ENCODE measurements at regions not wholly inside any gene's neighbourhood (a gene's known extent, or its start where the extent isn't known, plus 50 kb on each side); places are given as distances from the start of the nearest gene placed in this dataset.

- Histone ChIP-seq H3K27me3 (ENCODE audit: control insufficient read depth in 4 of 4, insufficient read depth in 4 of 4, low read length in 3 of 4) (no peaks in the 10 kb centered on the region), H3K4me3 (ENCODE audit: low read depth in 1 of 3, low read length in 3 of 3) (no peak overlapping the region), H3K4me1 (ENCODE audit: control insufficient read depth in 4 of 4, insufficient read depth in 4 of 4, low read length in 3 of 4) (peaks cover 0 to 6% (median 0%) of the 10 kb centered on the region in 4 donors), H3K9ac (ENCODE audit: low read depth in 1 of 2, low read length in 2 of 2) (no peak overlapping the region), H3K36me3 (ENCODE audit: control insufficient read depth in 4 of 4, insufficient read depth in 3 of 4, low read depth in 1 of 4, low read length in 3 of 4) (no peaks in the 10 kb centered on the region), H3K27ac (ENCODE audit: low read depth in 1 of 2, low read length in 2 of 2) (no peak overlapping the region), H3K9me3 (ENCODE audit: control insufficient read depth in 4 of 4, low read length in 3 of 4) (no peaks in the 10 kb centered on the region)
- TF ChIP-seq JUND (IDR thresholded peaks at IDR 0.05): no peak
- WGBS: 90% methylated on average over 4 of the region's 4 CpGs
- DNase-seq (ENCODE audit: low spot score): no peak
These were observed 251.6 kb upstream of the PIK3R1 start for GRCh38 chr5:67963789-67964519.

GRCh38 chr5:67960939-67961338 lies 254.6 kb upstream of the PIK3R1 start:
- WGBS: 71% methylated on average over 2 of the region's 2 CpGs
- no peak overlapping the region for H3K4me3 ChIP-seq (ENCODE audit: low read depth in 1 of 3, low read length in 3 of 3)
- peaks cover 0 to 6% (median 0%) of the 10 kb centered on the region in 4 donors for H3K4me1 ChIP-seq (ENCODE audit: control insufficient read depth in 4 of 4, insufficient read depth in 4 of 4, low read length in 3 of 4)
- H3K27ac ChIP-seq (ENCODE audit: low read depth in 1 of 2, low read length in 2 of 2): no peak overlapping the region
- no peak for DNase-seq (ENCODE audit: low spot score)
- no peak overlapping the region for H3K9ac ChIP-seq (ENCODE audit: low read depth in 1 of 2, low read length in 2 of 2)
- no peaks in the 10 kb centered on the region for H3K36me3 ChIP-seq (ENCODE audit: control insufficient read depth in 4 of 4, insufficient read depth in 3 of 4, low read depth in 1 of 4, low read length in 3 of 4)
- TF ChIP-seq FOXA2 (IDR thresholded peaks at IDR 0.05) (no peak), HNF4A (conservative IDR thresholded peaks at IDR 0.05) (no peak), RAD21 (IDR thresholded peaks at IDR 0.05) (no peak), RXRA (IDR thresholded peaks at IDR 0.05) (no peak), REST (IDR thresholded peaks at IDR 0.05) (no peak), FOXA1 (IDR thresholded peaks at IDR 0.05) (no peak), HNF4G (IDR thresholded peaks at IDR 0.05) (no peak), ATF3 (IDR thresholded peaks at IDR 0.05) (no peak), YY1 (IDR thresholded peaks at IDR 0.05) (no peak), JUND (IDR thresholded peaks at IDR 0.05) (no peak), NR2F2 (IDR thresholded peaks at IDR 0.05) (no peak), SP1 (IDR thresholded peaks at IDR 0.05) (no peak), EGR1 (IDR thresholded peaks at IDR 0.05; ENCODE audit: low read depth in 2 of 2) (no peak), TAF1 (conservative IDR thresholded peaks at IDR 0.05) (no peak)
- TF ChIP-seq, protein P1, sequence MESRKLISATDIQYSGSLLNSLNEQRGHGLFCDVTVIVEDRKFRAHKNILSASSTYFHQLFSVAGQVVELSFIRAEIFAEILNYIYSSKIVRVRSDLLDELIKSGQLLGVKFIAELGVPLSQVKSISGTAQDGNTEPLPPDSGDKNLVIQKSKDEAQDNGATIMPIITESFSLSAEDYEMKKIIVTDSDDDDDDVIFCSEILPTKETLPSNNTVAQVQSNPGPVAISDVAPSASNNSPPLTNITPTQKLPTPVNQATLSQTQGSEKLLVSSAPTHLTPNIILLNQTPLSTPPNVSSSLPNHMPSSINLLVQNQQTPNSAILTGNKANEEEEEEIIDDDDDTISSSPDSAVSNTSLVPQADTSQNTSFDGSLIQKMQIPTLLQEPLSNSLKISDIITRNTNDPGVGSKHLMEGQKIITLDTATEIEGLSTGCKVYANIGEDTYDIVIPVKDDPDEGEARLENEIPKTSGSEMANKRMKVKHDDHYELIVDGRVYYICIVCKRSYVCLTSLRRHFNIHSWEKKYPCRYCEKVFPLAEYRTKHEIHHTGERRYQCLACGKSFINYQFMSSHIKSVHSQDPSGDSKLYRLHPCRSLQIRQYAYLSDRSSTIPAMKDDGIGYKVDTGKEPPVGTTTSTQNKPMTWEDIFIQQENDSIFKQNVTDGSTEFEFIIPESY (IDR thresholded peaks at IDR 0.05): no peak
- TF ChIP-seq, protein P2, sequence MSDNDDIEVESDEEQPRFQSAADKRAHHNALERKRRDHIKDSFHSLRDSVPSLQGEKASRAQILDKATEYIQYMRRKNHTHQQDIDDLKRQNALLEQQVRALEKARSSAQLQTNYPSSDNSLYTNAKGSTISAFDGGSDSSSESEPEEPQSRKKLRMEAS (IDR thresholded peaks at IDR 0.05): no peak
- TF ChIP-seq, protein P3, sequence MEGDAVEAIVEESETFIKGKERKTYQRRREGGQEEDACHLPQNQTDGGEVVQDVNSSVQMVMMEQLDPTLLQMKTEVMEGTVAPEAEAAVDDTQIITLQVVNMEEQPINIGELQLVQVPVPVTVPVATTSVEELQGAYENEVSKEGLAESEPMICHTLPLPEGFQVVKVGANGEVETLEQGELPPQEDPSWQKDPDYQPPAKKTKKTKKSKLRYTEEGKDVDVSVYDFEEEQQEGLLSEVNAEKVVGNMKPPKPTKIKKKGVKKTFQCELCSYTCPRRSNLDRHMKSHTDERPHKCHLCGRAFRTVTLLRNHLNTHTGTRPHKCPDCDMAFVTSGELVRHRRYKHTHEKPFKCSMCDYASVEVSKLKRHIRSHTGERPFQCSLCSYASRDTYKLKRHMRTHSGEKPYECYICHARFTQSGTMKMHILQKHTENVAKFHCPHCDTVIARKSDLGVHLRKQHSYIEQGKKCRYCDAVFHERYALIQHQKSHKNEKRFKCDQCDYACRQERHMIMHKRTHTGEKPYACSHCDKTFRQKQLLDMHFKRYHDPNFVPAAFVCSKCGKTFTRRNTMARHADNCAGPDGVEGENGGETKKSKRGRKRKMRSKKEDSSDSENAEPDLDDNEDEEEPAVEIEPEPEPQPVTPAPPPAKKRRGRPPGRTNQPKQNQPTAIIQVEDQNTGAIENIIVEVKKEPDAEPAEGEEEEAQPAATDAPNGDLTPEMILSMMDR (IDR thresholded peaks at IDR 0.05; ENCODE audit: low read depth, low read length, missing input control): no peak
- H3K27me3 ChIP-seq (ENCODE audit: control insufficient read depth in 4 of 4, insufficient read depth in 4 of 4, low read length in 3 of 4): no peaks in the 10 kb centered on the region
- no peaks in the 10 kb centered on the region for H3K9me3 ChIP-seq (ENCODE audit: control insufficient read depth in 4 of 4, low read length in 3 of 4)

Data from liver (tissue), 8 donors.